ENCODE measurements at regions not wholly inside any gene's neighbourhood (a gene's known extent, or its start where the extent isn't known, plus 50 kb on each side); places are given as distances from the start of the nearest gene placed in this dataset.

GRCh38 chr15:60221356-60221755 lies 176.4 kb downstream of the ANXA2 start:
- Mint-ChIP-seq H3K27ac (no peak overlapping the region), H3K4me1 (0 out of 3 replicates have a peak, but pooled peaks cover 3% of the 10 kb centered on the region), H3K9me3 (no peaks in the 10 kb centered on the region), H3K36me3 (ENCODE audit: low read depth) (no peaks in the 10 kb centered on the region), H3K27me3 (ENCODE audit: insufficient read depth, low read depth, poor library complexity) (no peaks in the 10 kb centered on the region), H3K4me3 (no peak overlapping the region)
- Histone ChIP-seq H4K20me1 (replicated peaks; ENCODE audit: insufficient read depth) (no peaks in the 10 kb centered on the region), H3K9me2 (ENCODE audit: insufficient read depth) (peaks cover 3% of the 10 kb centered on the region; the same call in 1 of the 2 replicates), H3K27ac (ENCODE audit: low read depth) (no peak overlapping the region), H3K36me3 (ENCODE audit: insufficient read depth) (no peaks in the 10 kb centered on the region), H3K4me2 (no peak overlapping the region), H3F3A (replicated peaks; ENCODE audit: low read depth) (no peaks in the 10 kb centered on the region), H3K4me3 (no peak overlapping the region), H3K79me2 (replicated peaks; ENCODE audit: insufficient read depth) (no peaks in the 10 kb centered on the region), H3K27me3 (ENCODE audit: insufficient read depth) (no peaks in the 10 kb centered on the region), H2AFZ (no peak overlapping the region), H3K4me1 (ENCODE audit: insufficient read depth) (no peaks in the 10 kb centered on the region)
- TF ChIP-seq STAT1 (IDR thresholded peaks at IDR 0.05; ENCODE audit: unreplicated experiment): no peak
- no peak for TF ChIP-seq ZNF114 (CRISPR knock-in tag; IDR thresholded peaks at IDR 0.05)
- no peak for TF ChIP-seq ZNF331 (CRISPR knock-in tag; IDR thresholded peaks at IDR 0.05; ENCODE audit: low read depth)
- TF ChIP-seq EZH2phosphoT487 (IDR thresholded peaks at IDR 0.05; ENCODE audit: unreplicated experiment): no peak
- no peak for TF ChIP-seq ETS1 (IDR thresholded peaks at IDR 0.05)
- TF ChIP-seq CTCF (conservative IDR thresholded peaks at IDR 0.05; ENCODE audit: low read depth in 2 of 2): no peak
- TF ChIP-seq POLR2AphosphoS5 (IDR thresholded peaks at IDR 0.05; ENCODE audit: low read depth): no peak
- no peak for TF ChIP-seq CREB1 (CRISPR knock-in tag; IDR thresholded peaks at IDR 0.05; ENCODE audit: low read depth)
- no peak for TF ChIP-seq REST (IDR thresholded peaks at IDR 0.05; ENCODE audit: unreplicated experiment)
- no peak for TF ChIP-seq NANOG (IDR thresholded peaks at IDR 0.05; ENCODE audit: borderline replicate concordance)
- no peak for TF ChIP-seq JUNB (IDR thresholded peaks at IDR 0.05; ENCODE audit: unreplicated experiment)
- TF ChIP-seq EZH2 (IDR thresholded peaks at IDR 0.05; ENCODE audit: low read depth, unreplicated experiment): no peak
- TF ChIP-seq ZNF462 (CRISPR knock-in tag; IDR thresholded peaks at IDR 0.05): no peak
- no peak for ATAC-seq
- DNase-seq (ENCODE audit: low spot score): no peak
